HEK293 (cell line): ENCODE measurements at regions not wholly inside any gene's neighbourhood (a gene's known extent, or its start where the extent isn't known, plus 50 kb on each side); places are given as distances from the start of the nearest gene placed in this dataset.

Experiments used
- CTCF ChIA-PET: fragments of 350-600 bp; formaldehyde crosslinking; extraction: SDS; loops from one replicate; lab custom pipeline; 2021; ENCODE audit warnings: antibody characterized with exemption; lab: Yijun Ruan, JAX
- POLR2A ChIA-PET: fragments of 300-600 bp; formaldehyde crosslinking; extraction: SDS; loops from one replicate; lab custom pipeline; 2020; ENCODE audit warnings: antibody characterized with exemption, inconsistent platforms; lab: Yijun Ruan, JAX
- H3K27ac ChIP-seq: fragments of 200-500 bp; sonication (Bioruptor generic); 2 replicates; pipeline ENCODE4 v1.5.1; 2014; ENCODE audit warnings: low read depth, low read length, control low read depth, inconsistent platforms; ENCODE audit errors: extremely low read depth
- H3K36me3 ChIP-seq, 2 experiments: fragments of 200-500 bp in 1 of 2; sonication (Bioruptor generic) in 1 of 2; 1 replicate in 1 of 2; 2 replicates in 1 of 2; pipeline ENCODE4 v1.5.1; 2014 to 2017; ENCODE audit warnings: inconsistent platforms in 2 of 2, low read length in 2 of 2; ENCODE audit not compliant: control insufficient read depth in 2 of 2, insufficient read depth in 1 of 2
- H3K4me1 ChIP-seq: fragments of 200-500 bp; sonication (Bioruptor generic); 2 replicates; pipeline ENCODE4 v1.5.1; 2014; ENCODE audit warnings: mild to moderate bottlenecking, low read length, inconsistent platforms; ENCODE audit not compliant: control insufficient read depth, insufficient read depth
- H3K4me3 ChIP-seq: 2 replicates; pipeline ENCODE4 v1.5.1; 2011; ENCODE audit warnings: low read depth, mild to moderate bottlenecking, control low read depth, low read length, moderate library complexity
- H3K9me3 ChIP-seq: fragments of 200-500 bp; sonication (Bioruptor generic); 2 replicates; pipeline ENCODE4 v1.5.1; 2014; ENCODE audit warnings: low read depth, low read length, inconsistent platforms; ENCODE audit not compliant: control insufficient read depth, insufficient read depth
- ATF2 ChIP-seq: fragments of 450-650 bp; formaldehyde crosslinking; IDR thresholded peaks from 2 replicates; pipeline ENCODE4 v1.5.1; 2016; ENCODE audit warnings: missing biosample characterization, missing genetic modification characterization, low read depth
- GLI4 ChIP-seq: fragments of 450-650 bp; formaldehyde crosslinking; IDR thresholded peaks from 2 replicates; pipeline ENCODE4 v1.5.1; 2016; ENCODE audit warnings: missing biosample characterization, missing genetic modification characterization
- MEIS1 ChIP-seq: sonication (generic); formaldehyde crosslinking; IDR thresholded peaks from 2 replicates; pipeline ENCODE4 v1.8.1; 2022; ENCODE audit warnings: missing genetic modification reagents, mild to moderate bottlenecking, borderline replicate concordance
- OSR2 ChIP-seq: fragments of 450-650 bp; formaldehyde crosslinking; IDR thresholded peaks from 2 replicates; pipeline ENCODE4 v1.5.1; 2016; ENCODE audit warnings: missing biosample characterization, missing genetic modification characterization
- REPIN1 ChIP-seq: fragments of 450-650 bp; formaldehyde crosslinking; IDR thresholded peaks from 2 replicates; pipeline ENCODE4 v1.5.1; 2017; ENCODE audit warnings: missing biosample characterization, missing genetic modification characterization, low read depth
- SP7 ChIP-seq: fragments of 450-650 bp; formaldehyde crosslinking; IDR thresholded peaks from 2 replicates; pipeline ENCODE4 v1.5.1; 2016; ENCODE audit warnings: missing biosample characterization, missing genetic modification characterization
- YY1 ChIP-seq: fragments of 450-650 bp; formaldehyde crosslinking; IDR thresholded peaks from 2 replicates; pipeline ENCODE4 v1.5.1; 2018; ENCODE audit warnings: missing biosample characterization, missing genetic modification characterization
- ZFP69B ChIP-seq: fragments of 450-650 bp; formaldehyde crosslinking; IDR thresholded peaks from 2 replicates; pipeline ENCODE4 v1.5.1; 2016; ENCODE audit warnings: missing biosample characterization, missing genetic modification characterization
- ZNF24 ChIP-seq: fragments of 450-650 bp; formaldehyde crosslinking; IDR thresholded peaks from 2 replicates; pipeline ENCODE4 v1.5.1; 2016; ENCODE audit warnings: missing biosample characterization, missing genetic modification characterization
- ZNF302 ChIP-seq: fragments of 450-650 bp; formaldehyde crosslinking; IDR thresholded peaks from 2 replicates; pipeline ENCODE4 v1.5.1; 2016; ENCODE audit warnings: missing biosample characterization, missing genetic modification characterization, low read depth
- ZNF341 ChIP-seq: fragments of 450-650 bp; formaldehyde crosslinking; IDR thresholded peaks from 2 replicates; pipeline ENCODE4; 2016; ENCODE audit warnings: low read depth, missing biosample characterization, missing genetic modification characterization
- ZNF362 ChIP-seq: fragments of 450-650 bp; formaldehyde crosslinking; IDR thresholded peaks from 2 replicates; pipeline ENCODE4 v1.5.1; 2016; ENCODE audit warnings: missing biosample characterization, missing genetic modification characterization
- ZNF423 ChIP-seq: fragments of 450-650 bp; formaldehyde crosslinking; IDR thresholded peaks from 2 replicates; pipeline ENCODE4 v1.5.1; 2016; ENCODE audit warnings: missing biosample characterization, missing genetic modification characterization
- ZNF513 ChIP-seq: fragments of 450-650 bp; IDR thresholded peaks from 2 replicates; pipeline ENCODE4 v1.5.1; 2018; ENCODE audit warnings: missing biosample characterization, missing genetic modification characterization
- ZNF548 ChIP-seq: fragments of 450-650 bp; formaldehyde crosslinking; IDR thresholded peaks from 2 replicates; pipeline ENCODE4 v1.5.1; 2016; ENCODE audit warnings: missing biosample characterization, missing genetic modification characterization
- ZNF561 ChIP-seq: fragments of 450-650 bp; IDR thresholded peaks from 2 replicates; pipeline ENCODE4 v1.5.1; 2018; ENCODE audit warnings: missing biosample characterization, missing genetic modification characterization, borderline replicate concordance
- ZNF571 ChIP-seq: fragments of 450-650 bp; formaldehyde crosslinking; IDR thresholded peaks from 2 replicates; pipeline ENCODE4 v1.5.0; 2017; ENCODE audit warnings: missing biosample characterization, missing genetic modification characterization
- ZNF707 ChIP-seq: fragments of 450-650 bp; formaldehyde crosslinking; IDR thresholded peaks from 2 replicates; pipeline ENCODE4 v1.5.1; 2016; ENCODE audit warnings: missing biosample characterization, missing genetic modification characterization
- ZSCAN23 ChIP-seq: fragments of 450-650 bp; formaldehyde crosslinking; IDR thresholded peaks from 2 replicates; pipeline ENCODE4 v1.5.1; 2016; ENCODE audit warnings: missing biosample characterization, missing genetic modification characterization
- TF ChIP-seq, protein P1 (sequence below): fragments of 450-650 bp; formaldehyde crosslinking; IDR thresholded peaks from 2 replicates; pipeline ENCODE4 v1.5.1; 2016; ENCODE audit warnings: missing biosample characterization, missing genetic modification characterization, borderline replicate concordance

DNA sequence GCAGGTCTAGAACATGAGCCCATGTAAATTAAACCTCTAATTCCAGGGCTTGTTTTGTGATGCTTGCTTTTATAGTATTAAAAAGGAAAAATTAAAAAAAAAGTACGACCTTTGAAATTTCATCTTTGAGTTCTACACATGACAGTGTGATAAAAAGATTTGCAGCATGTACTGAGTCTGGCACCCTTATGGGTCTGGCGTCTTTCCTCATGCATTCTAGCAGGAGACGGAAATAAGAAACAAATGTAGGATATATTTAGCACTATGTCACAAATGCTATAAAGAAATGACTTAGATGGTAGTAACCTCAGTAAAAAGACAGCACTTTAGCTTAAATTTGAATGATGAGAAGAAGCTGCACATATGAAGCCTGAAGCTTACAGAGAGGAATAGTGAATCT lies 1474.3 kb upstream of the CDH6 start:
- Histone ChIP-seq H3K4me1 (no peaks in the 10 kb centered on the region), H3K9me3 (no peaks in the 10 kb centered on the region), H3K4me3 (no peak overlapping the region), H3K36me3 (no peaks in the 10 kb centered on the region), H3K27ac (no peak overlapping the region)
- ChIA-PET CTCF (no interaction called here), POLR2A (no interaction called here)
- TF ChIP-seq ZNF707 (no peak), ZNF571 (tag by site-specific recombination) (no peak), REPIN1 (no peak), ZNF548 (tag by site-specific recombination) (no peak), ZNF341 (no peak), MEIS1 (no peak), ZNF561 (tag by site-specific recombination) (no peak), ZSCAN23 (tag by site-specific recombination) (no peak), SP7 (tag by site-specific recombination) (no peak), YY1 (no peak), ZNF423 (tag by site-specific recombination) (no peak), ZNF362 (no peak), ZNF302 (tag by site-specific recombination) (no peak)
- TF ChIP-seq, protein P1, sequence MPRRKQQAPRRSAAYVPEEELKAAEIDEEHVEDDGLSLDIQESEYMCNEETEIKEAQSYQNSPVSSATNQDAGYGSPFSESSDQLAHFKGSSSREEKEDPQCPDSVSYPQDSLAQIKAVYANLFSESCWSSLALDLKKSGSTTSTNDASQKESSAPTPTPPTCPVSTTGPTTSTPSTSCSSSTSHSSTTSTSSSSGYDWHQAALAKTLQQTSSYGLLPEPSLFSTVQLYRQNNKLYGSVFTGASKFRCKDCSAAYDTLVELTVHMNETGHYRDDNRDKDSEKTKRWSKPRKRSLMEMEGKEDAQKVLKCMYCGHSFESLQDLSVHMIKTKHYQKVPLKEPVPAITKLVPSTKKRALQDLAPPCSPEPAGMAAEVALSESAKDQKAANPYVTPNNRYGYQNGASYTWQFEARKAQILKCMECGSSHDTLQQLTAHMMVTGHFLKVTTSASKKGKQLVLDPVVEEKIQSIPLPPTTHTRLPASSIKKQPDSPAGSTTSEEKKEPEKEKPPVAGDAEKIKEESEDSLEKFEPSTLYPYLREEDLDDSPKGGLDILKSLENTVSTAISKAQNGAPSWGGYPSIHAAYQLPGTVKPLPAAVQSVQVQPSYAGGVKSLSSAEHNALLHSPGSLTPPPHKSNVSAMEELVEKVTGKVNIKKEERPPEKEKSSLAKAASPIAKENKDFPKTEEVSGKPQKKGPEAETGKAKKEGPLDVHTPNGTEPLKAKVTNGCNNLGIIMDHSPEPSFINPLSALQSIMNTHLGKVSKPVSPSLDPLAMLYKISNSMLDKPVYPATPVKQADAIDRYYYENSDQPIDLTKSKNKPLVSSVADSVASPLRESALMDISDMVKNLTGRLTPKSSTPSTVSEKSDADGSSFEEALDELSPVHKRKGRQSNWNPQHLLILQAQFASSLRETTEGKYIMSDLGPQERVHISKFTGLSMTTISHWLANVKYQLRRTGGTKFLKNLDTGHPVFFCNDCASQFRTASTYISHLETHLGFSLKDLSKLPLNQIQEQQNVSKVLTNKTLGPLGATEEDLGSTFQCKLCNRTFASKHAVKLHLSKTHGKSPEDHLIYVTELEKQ (tag by site-specific recombination), result no peak

DNA sequence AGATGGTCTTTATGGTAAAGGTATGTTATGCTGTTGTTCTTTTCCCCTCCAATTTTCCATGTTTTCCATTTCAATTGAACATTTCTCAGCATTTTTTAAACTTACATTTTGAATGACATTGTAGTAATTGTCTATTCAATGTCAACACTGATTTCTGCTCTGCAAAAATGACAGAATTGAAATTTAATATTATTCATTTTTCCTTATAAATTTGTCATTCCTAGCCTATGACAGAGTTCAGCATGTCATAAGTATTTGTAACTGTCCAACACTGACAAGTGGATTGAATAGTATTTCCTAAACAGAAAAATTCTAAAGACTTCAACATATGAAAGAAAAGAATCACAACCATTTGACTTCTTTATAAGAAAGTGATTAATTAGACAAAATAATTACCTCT lies 1478.3 kb upstream of the CDH6 start:
- H3K9me3 ChIP-seq, result no peaks in the 10 kb centered on the region
- POLR2A ChIA-PET, result no interaction called here
- no peak overlapping the region for H3K4me3 ChIP-seq
- TF ChIP-seq OSR2 (tag by site-specific recombination) (no peak), ZFP69B (tag by site-specific recombination) (no peak), ZNF24 (no peak), ATF2 (no peak), ZNF513 (tag by site-specific recombination) (no peak), GLI4 (tag by site-specific recombination) (no peak)
- TF ChIP-seq, all 188 proteins: peak for 0
- no peaks in the 10 kb centered on the region for H3K36me3 ChIP-seq
- CTCF ChIA-PET, result no interaction called here
- H3K27ac ChIP-seq, result no peak overlapping the region
- H3K4me1 ChIP-seq, result no peaks in the 10 kb centered on the region
